Panc1 (cell line): ENCODE measurements at regions not wholly inside any gene's neighbourhood (a gene's known extent, or its start where the extent isn't known, plus 50 kb on each side); places are given as distances from the start of the nearest gene placed in this dataset.

Experiments
- ATAC-seq: fragments of 200-7000 bp; cut with Tn5 transposase; 2 replicates; pipeline ENCODE4 v1.9.1; 2020; ENCODE audit warnings: mild to moderate bottlenecking, moderate library complexity
- BruUV-seq: library from RNA; stranded (reverse); fragments of 400-500 nt; replicated peaks from 2 replicates; lab custom pipeline; 2021; lab: Mats Ljungman, UMichigan
- CTCF ChIA-PET: fragments of 300-600 bp; sonication (Branson Sonifier 250); formaldehyde crosslinking; loops from one replicate; lab custom pipeline; 2022; ENCODE audit warnings: antibody characterized with exemption; lab: Charles Lee
- POLR2A ChIA-PET: fragments of 300-600 bp; sonication (Branson Sonifier 250); formaldehyde crosslinking; loops from one replicate; lab custom pipeline; 2022; ENCODE audit warnings: antibody characterized with exemption; lab: Charles Lee
- DNase-seq: peaks from one replicate; pipeline ENCODE4 v3.0.0-alpha.2; 2010; ENCODE audit warnings: low read depth, low spot score
- H3K27ac ChIP-seq: 2 replicates; pipeline ENCODE4 v1.5.1; 2011; ENCODE audit warnings: mild to moderate bottlenecking, low read length, inconsistent platforms
- H3K27me3 ChIP-seq: fragments of 200-500 bp; sonication (Bioruptor generic); 2 replicates; pipeline ENCODE4 v1.6.0; 2014; ENCODE audit warnings: low read length, inconsistent platforms; ENCODE audit not compliant: control insufficient read depth, insufficient read depth
- H3K36me3 ChIP-seq: fragments of 200-500 bp; sonication (Bioruptor generic); 2 replicates; pipeline ENCODE4 v1.5.1; 2014; ENCODE audit warnings: inconsistent platforms, mild to moderate bottlenecking, low read length, moderate library complexity; ENCODE audit not compliant: control insufficient read depth, insufficient read depth
- H3K4me1 ChIP-seq: 2 replicates; pipeline ENCODE4 v1.5.1; 2011; ENCODE audit warnings: inconsistent platforms, mild to moderate bottlenecking, low read length, moderate library complexity; ENCODE audit not compliant: control insufficient read depth, insufficient read depth
- H3K4me3 ChIP-seq, 2 experiments: 2 replicates each; pipeline ENCODE4 v1.5.1; 2011 to 2012; ENCODE audit warnings: low read depth in 2 of 2, low read length in 2 of 2, mild to moderate bottlenecking in 2 of 2, inconsistent platforms in 1 of 2, moderate library complexity in 1 of 2
- H3K9me3 ChIP-seq: fragments of 200-500 bp; sonication (Bioruptor generic); 2 replicates; pipeline ENCODE4 v1.5.1; 2014; ENCODE audit warnings: low read depth, mild to moderate bottlenecking, inconsistent platforms, low read length, moderate library complexity; ENCODE audit not compliant: control insufficient read depth, insufficient read depth
- POLR2AphosphoS5 ChIP-seq: IDR thresholded peaks from 2 replicates; pipeline ENCODE4 v1.6.1; 2012; ENCODE audit warnings: mild to moderate bottlenecking, low read depth, low read length, moderate library complexity
- REST ChIP-seq, 2 experiments: IDR thresholded peaks; 2 replicates each; pipeline ENCODE4 v1.6.1; 2011 to 2012; ENCODE audit warnings: low read depth in 2 of 2, control low read depth in 1 of 2, low read length in 1 of 2, mild to moderate bottlenecking in 1 of 2, moderate library complexity in 1 of 2; ENCODE audit not compliant: insufficient read depth in 1 of 2
- SIN3A ChIP-seq: IDR thresholded peaks from 2 replicates; pipeline ENCODE4 v1.6.1; 2012; ENCODE audit warnings: low read depth, mild to moderate bottlenecking, low read length, moderate library complexity, borderline replicate concordance; ENCODE audit not compliant: insufficient read depth
- TCF7L2 ChIP-seq: IDR thresholded peaks from 2 replicates; pipeline ENCODE4 v1.6.1; 2011; ENCODE audit warnings: mild to moderate bottlenecking, low read depth, low read length, inconsistent platforms
- in situ Hi-C: cut with HindIII; loops from 2 replicates; pipeline ENCODE4 v1.10.0; 2016; ENCODE audit warnings: low sequenced_read_pairs, low pct_unique_long_range_greater_than_20kb
- intact Hi-C: fragments of 100-400 bp; cut with micrococcal nuclease; formaldehyde crosslinking; loops from one replicate; pipeline ENCODE4 v1.10.0; 2022; ENCODE audit not compliant: unreplicated experiment
- TF ChIP-seq, protein P1 (sequence below): fragments of 450-650 bp; IDR thresholded peaks from 2 replicates; pipeline ENCODE4 v1.5.1; 2017; ENCODE audit warnings: mild to moderate bottlenecking

- intact Hi-C loops (no loop called here), in situ Hi-C loops (no loop called here)
- H3K27ac ChIP-seq: no peak overlapping the region
- no peaks in the 10 kb centered on the region for H3K9me3 ChIP-seq
- no peak overlapping the region for H3K4me3 ChIP-seq
- POLR2A ChIA-PET: no interaction called here
- no peak for DNase-seq
- CTCF ChIA-PET: no interaction called here
- no TSS peak for BruUV-seq
- H3K36me3 ChIP-seq: no peaks in the 10 kb centered on the region
- H3K4me1 ChIP-seq: no peaks in the 10 kb centered on the region
- ATAC-seq: no peak
- TF ChIP-seq, protein P1, sequence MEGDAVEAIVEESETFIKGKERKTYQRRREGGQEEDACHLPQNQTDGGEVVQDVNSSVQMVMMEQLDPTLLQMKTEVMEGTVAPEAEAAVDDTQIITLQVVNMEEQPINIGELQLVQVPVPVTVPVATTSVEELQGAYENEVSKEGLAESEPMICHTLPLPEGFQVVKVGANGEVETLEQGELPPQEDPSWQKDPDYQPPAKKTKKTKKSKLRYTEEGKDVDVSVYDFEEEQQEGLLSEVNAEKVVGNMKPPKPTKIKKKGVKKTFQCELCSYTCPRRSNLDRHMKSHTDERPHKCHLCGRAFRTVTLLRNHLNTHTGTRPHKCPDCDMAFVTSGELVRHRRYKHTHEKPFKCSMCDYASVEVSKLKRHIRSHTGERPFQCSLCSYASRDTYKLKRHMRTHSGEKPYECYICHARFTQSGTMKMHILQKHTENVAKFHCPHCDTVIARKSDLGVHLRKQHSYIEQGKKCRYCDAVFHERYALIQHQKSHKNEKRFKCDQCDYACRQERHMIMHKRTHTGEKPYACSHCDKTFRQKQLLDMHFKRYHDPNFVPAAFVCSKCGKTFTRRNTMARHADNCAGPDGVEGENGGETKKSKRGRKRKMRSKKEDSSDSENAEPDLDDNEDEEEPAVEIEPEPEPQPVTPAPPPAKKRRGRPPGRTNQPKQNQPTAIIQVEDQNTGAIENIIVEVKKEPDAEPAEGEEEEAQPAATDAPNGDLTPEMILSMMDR: no peak
- TF ChIP-seq POLR2AphosphoS5 (no peak), SIN3A (no peak), TCF7L2 (no peak), REST (IDR thresholded peaks at IDR 0.05; ENCODE audit: insufficient read depth in 1 of 2, low read depth in 2 of 2, low read length in 1 of 2) (no peak)
- H3K27me3 ChIP-seq: no peaks in the 10 kb centered on the region
Measured at GRCh38 chr3:127489357-127489756, 101.2 kb downstream of the TPRA1 start.

- in situ Hi-C loops: no loop called here
Measured at GRCh38 chr3:127488740-127489139, 101.8 kb downstream of the TPRA1 start.

More at GRCh38 chr3:127488740-127489139, 101.8 kb downstream of the TPRA1 start:
- Histone ChIP-seq H3K36me3 (no peaks in the 10 kb centered on the region), H3K27me3 (no peaks in the 10 kb centered on the region), H3K4me3 (no peak overlapping the region), H3K27ac (no peak overlapping the region), H3K9me3 (no peaks in the 10 kb centered on the region), H3K4me1 (no peaks in the 10 kb centered on the region)
- no peak for TF ChIP-seq SIN3A
- no peak for TF ChIP-seq REST (IDR thresholded peaks at IDR 0.05; ENCODE audit: insufficient read depth in 1 of 2, low read depth in 2 of 2, low read length in 1 of 2)
- TF ChIP-seq TCF7L2: no peak
- TF ChIP-seq POLR2AphosphoS5: no peak
- TF ChIP-seq, protein P1: no peak
- POLR2A ChIA-PET: no interaction called here
- CTCF ChIA-PET: no interaction called here
- ATAC-seq (no peak), DNase-seq (no peak)
- BruUV-seq: no TSS peak
- intact Hi-C loops: no loop called here
